GM19328 (cell line): ENCODE measurements at regions not wholly inside any gene's neighbourhood (a gene's known extent, or its start where the extent isn't known, plus 50 kb on each side); places are given as distances from the start of the nearest gene placed in this dataset.
"Not testable (repeated sequence)": the region's sequence is repeated elsewhere in the genome, so short reads cannot be mapped to it uniquely, and the experiment has no call there.

Experiments used
- ATAC-seq: cut with Tn5 transposase; IDR thresholded peaks from one replicate; pipeline ENCODE4 v1.9.1; 2021; ENCODE audit warnings: mild to moderate bottlenecking, moderate library complexity; ENCODE audit not compliant: unreplicated experiment

DNA sequence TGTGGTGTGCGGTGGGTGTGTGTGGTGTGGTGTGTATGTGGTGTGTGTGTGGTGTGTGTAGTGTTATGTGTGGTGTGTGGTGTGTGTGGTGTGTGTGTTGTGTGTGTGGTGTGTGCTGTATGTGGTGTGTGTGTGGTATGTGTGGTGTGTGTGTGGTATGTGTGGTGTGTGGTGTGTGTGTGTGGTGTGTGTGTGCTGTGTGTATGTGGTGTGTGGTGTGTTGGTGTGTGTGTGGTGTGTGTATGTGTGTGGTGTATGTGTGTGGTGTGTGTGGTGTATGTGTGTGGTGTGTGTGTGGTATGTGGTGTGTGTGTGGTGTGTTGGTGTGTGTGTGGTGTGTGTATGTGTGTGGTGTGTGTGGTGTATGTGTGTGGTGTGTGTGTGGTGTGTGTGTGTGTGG is 144.3 kb downstream of the HSD17B3 start:
- no peak for ATAC-seq

- no peak for ATAC-seq
Measured at GRCh38 chr9:96156171-96156974, 145.6 kb downstream of the HSD17B3 start.

DNA sequence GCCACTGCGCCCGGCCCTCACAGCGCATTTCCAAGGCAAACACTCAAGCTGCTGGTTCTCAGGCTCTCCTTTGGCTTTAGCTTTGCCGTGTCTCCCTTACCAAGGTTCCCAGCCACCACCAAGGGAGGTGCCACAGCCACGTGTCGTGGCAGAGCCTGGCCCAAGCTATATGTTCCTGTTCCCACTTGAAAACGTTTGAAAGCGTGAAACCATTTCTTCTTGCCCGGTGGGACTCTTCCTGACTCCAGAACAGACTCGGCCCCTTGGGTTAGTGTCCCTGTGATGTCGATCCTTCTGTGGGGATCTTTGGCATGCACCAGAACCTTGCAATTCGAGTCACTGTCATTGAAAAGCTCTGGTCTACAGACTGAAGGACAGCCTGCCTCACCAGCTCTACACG is 147.9 kb downstream of the HSD17B3 start:
- ATAC-seq, result no peak

GRCh38 chr9:96152550-96152949 is 149.4 kb downstream of the HSD17B3 start:
- no peak for ATAC-seq

DNA sequence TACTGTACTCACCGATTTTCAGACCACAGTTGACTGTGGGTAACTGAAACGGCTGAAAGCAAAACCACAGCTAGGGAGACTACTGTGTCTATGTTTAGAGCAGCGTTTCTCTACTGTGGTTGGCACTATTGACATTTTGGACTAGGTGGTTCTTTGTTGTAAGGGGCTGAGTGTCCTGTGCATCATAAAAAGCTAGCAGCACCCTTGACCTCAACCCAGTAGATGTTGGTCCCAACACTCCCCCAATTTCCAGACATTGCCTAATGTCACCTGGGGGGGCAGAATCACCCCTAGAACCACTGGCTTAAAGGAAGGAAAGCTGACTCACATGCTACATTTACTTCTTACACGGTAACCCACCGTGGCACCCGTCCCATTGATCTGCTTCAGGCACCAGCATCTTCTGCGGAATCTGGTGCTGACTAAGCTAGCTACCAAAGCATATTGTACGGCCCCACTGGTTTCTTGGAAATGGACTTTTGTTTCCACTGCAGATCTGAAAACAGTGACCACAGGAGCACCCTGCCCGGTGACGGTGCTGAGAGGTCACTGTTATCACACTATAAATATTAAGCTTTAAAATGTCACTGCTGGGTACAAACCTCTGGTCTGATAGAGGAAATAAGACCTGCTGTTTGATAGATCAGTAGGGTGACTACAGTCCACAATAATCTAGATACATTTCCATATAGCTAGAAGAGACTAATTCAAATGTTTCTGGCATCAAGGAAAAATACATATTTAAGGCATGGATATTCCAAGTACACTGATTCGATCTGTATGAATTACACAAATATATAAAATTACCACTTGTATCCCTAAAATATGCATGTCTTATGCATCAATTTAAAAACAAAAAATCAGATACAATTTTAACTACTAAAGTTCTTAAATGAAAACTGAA is 151.4 kb downstream of the HSD17B3 start:
- ATAC-seq, result peak; percentile 86

GRCh38 chr9:96149533-96150280 is 152.3 kb downstream of the HSD17B3 start:
- ATAC-seq, result peak; percentile 43

GRCh38 chr9:96148634-96149532 is 153.1 kb downstream of the HSD17B3 start:
- ATAC-seq, result no peak

DNA sequence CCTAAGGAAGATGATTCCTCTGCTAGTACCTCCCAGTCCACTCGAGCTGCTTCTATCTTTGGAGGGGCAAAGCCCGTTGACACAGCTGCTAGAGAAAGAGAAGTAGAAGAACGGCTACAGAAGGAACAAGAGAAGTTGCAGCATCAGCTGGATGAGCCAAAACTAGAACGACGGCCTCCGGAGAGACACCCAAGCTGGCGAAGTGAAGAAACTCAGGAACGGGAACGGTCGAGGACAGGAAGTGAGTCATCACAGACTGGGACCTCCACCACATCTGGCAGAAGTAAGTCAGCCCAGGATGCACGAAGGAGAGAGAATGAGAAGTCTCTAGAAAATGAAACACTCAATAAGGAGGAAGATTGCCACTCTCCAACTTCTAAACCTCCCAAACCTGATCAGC is 154.9 kb downstream of the HSD17B3 start:
- ATAC-seq, result not testable (repeated sequence)

- no peak for ATAC-seq
Measured at GRCh38 chr9:96141666-96142065, 160.3 kb downstream of the HSD17B3 start.

DNA sequence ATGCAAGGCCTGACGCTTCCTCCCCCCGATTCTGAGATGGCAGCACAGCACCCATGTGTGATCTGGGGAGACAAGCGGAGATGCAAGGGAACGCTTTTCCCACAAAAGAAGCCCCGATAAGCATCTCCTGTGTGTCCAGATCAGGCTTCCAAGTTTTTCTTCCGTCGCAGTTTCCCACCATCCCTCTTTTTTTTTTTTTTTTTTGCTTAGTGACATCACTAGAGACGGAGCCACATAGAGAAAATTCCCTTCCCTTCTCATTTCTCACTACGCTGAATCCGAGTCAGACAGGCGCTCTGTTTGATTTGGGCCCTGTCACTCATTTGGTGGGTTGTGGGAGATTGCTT is 160.9 kb downstream of the HSD17B3 start:
- no peak for ATAC-seq

DNA sequence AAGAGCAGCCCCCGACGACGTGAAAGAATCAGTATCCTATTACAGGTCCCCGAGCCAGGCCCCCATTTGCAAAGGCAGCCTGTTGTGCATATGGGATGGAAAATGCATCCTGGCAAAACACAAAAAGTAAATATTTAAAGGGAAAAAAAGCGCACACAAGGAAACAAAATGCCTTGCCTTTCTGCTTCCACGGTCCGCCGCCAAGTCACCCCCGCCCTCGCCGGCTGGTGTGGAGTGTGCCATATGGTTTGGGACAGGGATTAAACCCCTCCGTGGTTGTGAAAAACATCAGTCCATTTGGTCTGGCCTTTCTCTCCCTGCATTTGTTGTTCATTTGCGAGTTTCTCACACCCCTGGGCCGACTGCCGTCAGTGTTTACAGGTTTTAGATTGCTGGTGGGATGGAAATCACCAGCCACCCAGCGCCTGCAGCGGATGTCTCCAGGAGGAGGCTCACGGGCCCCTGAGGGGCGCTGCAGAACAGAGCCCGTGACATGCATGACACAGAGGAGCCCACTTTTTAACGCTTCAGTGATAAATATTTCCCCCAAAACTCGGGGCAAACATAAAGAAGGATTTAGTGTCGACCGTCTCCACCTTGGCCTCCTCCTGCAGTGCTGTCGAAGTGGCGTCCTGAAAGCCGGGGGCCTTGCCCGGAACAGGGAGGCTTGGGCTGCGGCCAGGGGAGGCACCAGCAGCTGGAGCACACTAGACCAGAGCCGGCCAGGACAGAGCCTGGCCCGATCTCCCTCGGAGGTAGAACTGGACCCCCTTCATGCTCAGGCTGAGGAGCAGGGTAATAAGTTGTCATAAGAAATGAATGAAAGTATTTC is 161.5 kb downstream of the HSD17B3 start:
- ATAC-seq, result no peak

GRCh38 chr9:96139592-96140295 is 162.2 kb downstream of the HSD17B3 start:
- no peak for ATAC-seq

DNA sequence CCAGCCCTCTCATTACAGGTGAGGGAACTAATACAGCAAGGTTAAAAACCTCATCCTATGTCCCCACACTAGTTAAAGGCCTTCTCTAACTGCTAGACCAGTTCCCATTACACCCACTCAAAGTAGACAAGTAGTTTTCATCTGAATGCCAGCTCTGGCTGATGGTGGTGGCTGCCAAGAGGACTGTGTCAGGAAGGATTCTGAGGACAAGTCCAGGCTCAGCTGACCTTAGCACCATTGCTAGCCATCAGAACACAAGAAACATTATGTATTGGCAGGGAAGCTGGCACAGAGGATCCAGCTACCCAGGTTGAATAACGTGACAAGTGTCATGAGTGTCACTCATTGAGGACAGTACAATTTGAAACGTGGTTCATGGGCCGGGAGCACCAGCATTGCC is 163.4 kb downstream of the HSD17B3 start:
- ATAC-seq, result no peak

DNA sequence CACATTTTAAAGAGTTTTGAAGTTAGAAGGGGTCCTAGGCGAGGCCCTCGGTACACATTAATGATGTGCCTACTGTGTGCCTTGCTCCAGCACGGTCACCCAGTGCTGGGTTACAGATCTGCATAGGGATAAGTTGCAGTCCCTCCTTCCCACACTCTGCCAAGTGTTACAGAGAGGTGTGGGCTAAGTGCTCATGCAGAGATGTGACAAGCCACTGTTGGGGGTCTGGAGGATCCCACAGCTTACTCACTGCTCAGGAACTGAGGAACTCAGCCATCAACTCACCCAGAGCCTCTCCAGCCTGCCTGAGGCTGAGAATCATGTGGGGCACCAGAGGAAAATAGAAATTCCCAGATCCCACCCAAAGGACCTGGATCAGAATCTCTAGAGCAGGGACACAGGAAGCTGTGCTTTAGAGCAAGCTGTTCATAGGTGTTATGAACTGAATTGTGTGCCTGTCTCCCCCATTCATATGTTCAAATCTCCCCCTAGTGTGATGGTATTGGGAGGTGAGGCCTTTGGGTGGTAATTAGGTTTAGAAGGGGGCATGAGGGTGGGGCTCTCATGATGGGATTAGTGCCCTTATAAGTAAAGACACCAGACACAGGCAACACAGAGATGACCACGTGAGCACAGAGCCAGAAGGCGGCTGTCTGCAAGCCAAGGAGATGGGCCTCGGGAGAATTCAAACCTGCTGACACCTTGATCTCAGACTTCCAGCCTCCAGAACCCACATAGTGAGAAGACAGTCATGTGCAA is 164.1 kb downstream of the HSD17B3 start:
- ATAC-seq, result peak; percentile 34

GRCh38 chr9:96136992-96137670 is 164.8 kb downstream of the HSD17B3 start:
- ATAC-seq, result peak; percentile 94

GRCh38 chr9:96135753-96136290 is 166.2 kb downstream of the HSD17B3 start:
- no peak for ATAC-seq

GRCh38 chr9:96135076-96135752 is 166.8 kb downstream of the HSD17B3 start:
- ATAC-seq, result no peak
